ENCODE measurements at regions not wholly inside any gene's neighbourhood (a gene's known extent, or its start where the extent isn't known, plus 50 kb on each side); places are given as distances from the start of the nearest gene placed in this dataset.

DNA sequence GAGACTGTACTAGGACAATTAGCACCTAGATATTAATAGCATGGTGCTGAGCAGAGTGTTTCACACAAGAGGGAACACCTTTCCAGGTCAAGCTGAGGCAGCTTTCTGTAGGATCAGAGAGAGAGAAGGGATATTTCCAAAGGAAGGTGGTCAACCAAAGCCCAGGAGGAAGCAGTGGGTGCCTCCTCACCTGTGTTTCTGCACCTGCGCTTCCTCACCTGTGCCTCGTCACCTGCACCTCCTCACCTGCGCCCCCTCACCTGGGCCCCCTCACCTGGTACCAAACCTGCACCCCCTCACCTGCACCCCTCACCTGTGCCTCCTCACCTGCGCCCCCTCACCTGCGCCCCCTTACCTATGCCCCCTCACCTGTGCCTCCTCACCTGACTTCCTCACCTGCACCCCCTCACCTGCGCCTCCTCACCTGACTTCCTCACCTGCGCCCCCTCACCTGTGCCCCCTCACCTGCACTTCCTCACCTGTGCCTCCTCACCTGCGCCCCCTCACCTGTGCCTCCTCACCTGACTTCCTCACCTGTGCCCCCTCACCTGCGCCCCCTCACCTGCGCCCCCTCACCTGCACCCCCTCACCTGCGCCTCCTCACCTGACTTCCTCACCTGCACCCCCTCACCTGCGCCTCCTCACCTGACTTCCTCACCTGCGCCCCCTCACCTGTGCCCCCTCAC, 67.9 kb downstream of the TTLL2 start:
- no peak for ATAC-seq
- no peak overlapping the region for H3K4me2 ChIP-seq
- no peak for DNase-seq (ENCODE audit: low read depth in 1 of 2, low spot score in 1 of 2)
- no peaks in the 10 kb centered on the region for H3K4me1 ChIP-seq
- H3K9me3 ChIP-seq: no peaks in the 10 kb centered on the region
- TF ChIP-seq SREBF2 (IDR thresholded peaks at IDR 0.05): no peak
- no peak for TF ChIP-seq POLR2A (IDR thresholded peaks at IDR 0.05; ENCODE audit: low read length)
- no peak for TF ChIP-seq HEYL (CRISPR knock-in tag; IDR thresholded peaks at IDR 0.05)
- TF ChIP-seq CEBPB (IDR thresholded peaks at IDR 0.05): no peak
- no peak for TF ChIP-seq CBX2 (IDR thresholded peaks at IDR 0.05; ENCODE audit: borderline replicate concordance, low read depth)
- TF ChIP-seq, protein P1, sequence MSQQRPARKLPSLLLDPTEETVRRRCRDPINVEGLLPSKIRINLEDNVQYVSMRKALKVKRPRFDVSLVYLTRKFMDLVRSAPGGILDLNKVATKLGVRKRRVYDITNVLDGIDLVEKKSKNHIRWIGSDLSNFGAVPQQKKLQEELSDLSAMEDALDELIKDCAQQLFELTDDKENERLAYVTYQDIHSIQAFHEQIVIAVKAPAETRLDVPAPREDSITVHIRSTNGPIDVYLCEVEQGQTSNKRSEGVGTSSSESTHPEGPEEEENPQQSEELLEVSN (IDR thresholded peaks at IDR 0.05; ENCODE audit: borderline replicate concordance, low read depth): no peak
- TF ChIP-seq, protein P2, sequence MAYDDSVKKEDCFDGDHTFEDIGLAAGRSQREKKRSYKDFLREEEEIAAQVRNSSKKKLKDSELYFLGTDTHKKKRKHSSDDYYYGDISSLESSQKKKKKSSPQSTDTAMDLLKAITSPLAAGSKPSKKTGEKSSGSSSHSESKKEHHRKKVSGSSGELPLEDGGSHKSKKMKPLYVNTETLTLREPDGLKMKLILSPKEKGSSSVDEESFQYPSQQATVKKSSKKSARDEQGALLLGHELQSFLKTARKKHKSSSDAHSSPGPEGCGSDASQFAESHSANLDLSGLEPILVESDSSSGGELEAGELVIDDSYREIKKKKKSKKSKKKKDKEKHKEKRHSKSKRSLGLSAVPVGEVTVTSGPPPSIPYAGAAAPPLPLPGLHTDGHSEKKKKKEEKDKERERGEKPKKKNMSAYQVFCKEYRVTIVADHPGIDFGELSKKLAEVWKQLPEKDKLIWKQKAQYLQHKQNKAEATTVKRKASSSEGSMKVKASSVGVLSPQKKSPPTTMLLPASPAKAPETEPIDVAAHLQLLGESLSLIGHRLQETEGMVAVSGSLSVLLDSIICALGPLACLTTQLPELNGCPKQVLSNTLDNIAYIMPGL (CRISPR knock-in tag; IDR thresholded peaks at IDR 0.05; ENCODE audit: borderline replicate concordance): no peak
- TF ChIP-seq RARB (CRISPR knock-in tag; IDR thresholded peaks at IDR 0.05): no peak
- TF ChIP-seq NR3C1 (IDR thresholded peaks at IDR 0.05): no peak
- no peak for TF ChIP-seq TFCP2L1 (CRISPR knock-in tag; IDR thresholded peaks at IDR 0.05)
- TF ChIP-seq ZNF302 (CRISPR knock-in tag; IDR thresholded peaks at IDR 0.05): no peak
- no peak for TF ChIP-seq FOXS1 (CRISPR knock-in tag; IDR thresholded peaks at IDR 0.05)
- TF ChIP-seq, protein P3, sequence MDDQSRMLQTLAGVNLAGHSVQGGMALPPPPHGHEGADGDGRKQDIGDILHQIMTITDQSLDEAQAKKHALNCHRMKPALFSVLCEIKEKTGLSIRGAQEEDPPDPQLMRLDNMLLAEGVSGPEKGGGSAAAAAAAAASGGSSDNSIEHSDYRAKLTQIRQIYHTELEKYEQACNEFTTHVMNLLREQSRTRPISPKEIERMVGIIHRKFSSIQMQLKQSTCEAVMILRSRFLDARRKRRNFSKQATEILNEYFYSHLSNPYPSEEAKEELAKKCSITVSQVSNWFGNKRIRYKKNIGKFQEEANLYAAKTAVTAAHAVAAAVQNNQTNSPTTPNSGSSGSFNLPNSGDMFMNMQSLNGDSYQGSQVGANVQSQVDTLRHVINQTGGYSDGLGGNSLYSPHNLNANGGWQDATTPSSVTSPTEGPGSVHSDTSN (IDR thresholded peaks at IDR 0.05): no peak
- no peak for TF ChIP-seq JUN (IDR thresholded peaks at IDR 0.05)
- no peak for TF ChIP-seq HOXB13 (CRISPR knock-in tag; IDR thresholded peaks at IDR 0.05; ENCODE audit: low read depth)
- TF ChIP-seq, protein P4, sequence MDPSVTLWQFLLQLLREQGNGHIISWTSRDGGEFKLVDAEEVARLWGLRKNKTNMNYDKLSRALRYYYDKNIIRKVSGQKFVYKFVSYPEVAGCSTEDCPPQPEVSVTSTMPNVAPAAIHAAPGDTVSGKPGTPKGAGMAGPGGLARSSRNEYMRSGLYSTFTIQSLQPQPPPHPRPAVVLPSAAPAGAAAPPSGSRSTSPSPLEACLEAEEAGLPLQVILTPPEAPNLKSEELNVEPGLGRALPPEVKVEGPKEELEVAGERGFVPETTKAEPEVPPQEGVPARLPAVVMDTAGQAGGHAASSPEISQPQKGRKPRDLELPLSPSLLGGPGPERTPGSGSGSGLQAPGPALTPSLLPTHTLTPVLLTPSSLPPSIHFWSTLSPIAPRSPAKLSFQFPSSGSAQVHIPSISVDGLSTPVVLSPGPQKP (IDR thresholded peaks at IDR 0.05; ENCODE audit: low read depth, low read length): no peak
- WGBS (ENCODE audit: missing lambda C conversion rate): 0% methylated on average over 1 of the region's 13 CpGs
- no peak overlapping the region for H3K4me3 ChIP-seq
- H3K27ac ChIP-seq: no peak overlapping the region
- ChIA-PET POLR2A (no interaction called here), CTCF (no interaction called here)
- no peak for FAIRE-seq

DNA sequence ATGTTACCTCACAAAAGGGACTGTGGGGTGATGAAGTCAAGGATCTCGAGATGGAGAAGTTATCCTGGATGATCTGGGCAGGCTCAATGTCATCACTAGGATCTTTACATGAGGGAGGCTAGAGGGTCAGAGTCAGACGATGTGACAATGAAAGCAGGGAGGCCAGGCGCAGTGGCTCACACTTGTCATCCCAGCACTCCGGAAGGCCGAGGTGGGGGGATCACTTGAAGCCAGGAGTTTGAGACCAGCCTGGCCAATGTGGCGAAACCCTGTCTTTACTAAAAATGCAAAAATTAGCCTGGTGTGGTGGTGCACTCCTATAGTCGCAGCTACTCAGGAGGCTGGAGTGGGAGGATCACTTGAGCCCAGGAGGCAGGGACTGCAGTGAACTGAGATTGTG, 68.8 kb downstream of the TTLL2 start:
- H3K9me3 ChIP-seq: no peaks in the 10 kb centered on the region
- H3K4me2 ChIP-seq: no peak overlapping the region
- no peaks in the 10 kb centered on the region for H3K4me1 ChIP-seq
- no peak overlapping the region for H3K4me3 ChIP-seq
- TF ChIP-seq SMC3 (IDR thresholded peaks at IDR 0.05): no peak
- TF ChIP-seq JUNB (IDR thresholded peaks at IDR 0.05): no peak
- no peak for TF ChIP-seq MAZ (IDR thresholded peaks at IDR 0.05; ENCODE audit: borderline replicate concordance, low read depth, low read length)
- TF ChIP-seq CBX2 (IDR thresholded peaks at IDR 0.05; ENCODE audit: borderline replicate concordance, low read depth): no peak
- no peak for TF ChIP-seq PHF8 (IDR thresholded peaks at IDR 0.05; ENCODE audit: borderline replicate concordance, low read depth)
- no peak for TF ChIP-seq SREBF2 (IDR thresholded peaks at IDR 0.05)
- TF ChIP-seq, protein P5, sequence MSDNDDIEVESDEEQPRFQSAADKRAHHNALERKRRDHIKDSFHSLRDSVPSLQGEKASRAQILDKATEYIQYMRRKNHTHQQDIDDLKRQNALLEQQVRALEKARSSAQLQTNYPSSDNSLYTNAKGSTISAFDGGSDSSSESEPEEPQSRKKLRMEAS (IDR thresholded peaks at IDR 0.05): no peak
- no peak for TF ChIP-seq CEBPB (IDR thresholded peaks at IDR 0.05)
- no peak for TF ChIP-seq EP300 (IDR thresholded peaks at IDR 0.05)
- FAIRE-seq: no peak
- ChIA-PET CTCF (no interaction called here), POLR2A (no interaction called here)
- H3K27ac ChIP-seq: no peak overlapping the region
- WGBS (ENCODE audit: missing lambda C conversion rate): 60% methylated on average over 7 of the region's 7 CpGs
- DNase-seq (ENCODE audit: low read depth in 1 of 2, low spot score in 1 of 2): no peak
- no peak for ATAC-seq

Measured in A549 (cell line).